ENCODE measurements at regions not wholly inside any gene's neighbourhood (a gene's known extent, or its start where the extent isn't known, plus 50 kb on each side); places are given as distances from the start of the nearest gene placed in this dataset.

- no peak for DNase-seq
- Mint-ChIP-seq H3K36me3 (ENCODE audit: unreplicated experiment) (no peaks in the 10 kb centered on the region), H3K27ac (ENCODE audit: unreplicated experiment) (no peak overlapping the region), H3K9me3 (ENCODE audit: unreplicated experiment) (no peaks in the 10 kb centered on the region), H3K4me3 (ENCODE audit: unreplicated experiment) (no peak overlapping the region), H3K27me3 (ENCODE audit: unreplicated experiment) (peaks cover 2% of the 10 kb centered on the region), H3K4me1 (ENCODE audit: low read depth, unreplicated experiment) (no peaks in the 10 kb centered on the region)
- TF ChIP-seq CTCF (IDR thresholded peaks at IDR 0.05; ENCODE audit: partially characterized antibody, unreplicated experiment): no peak
These were observed 127.5 kb upstream of the CD96 start for GRCh38 chr3:111414531-111414930.

GRCh38 chr3:111415018-111415417 is 127.0 kb upstream of the CD96 start:
- H3K4me3 Mint-ChIP-seq (ENCODE audit: unreplicated experiment): no peak overlapping the region
- H3K27me3 Mint-ChIP-seq (ENCODE audit: unreplicated experiment): peaks cover 2% of the 10 kb centered on the region
- TF ChIP-seq CTCF (IDR thresholded peaks at IDR 0.05; ENCODE audit: partially characterized antibody, unreplicated experiment): no peak
- no peak overlapping the region for H3K27ac Mint-ChIP-seq (ENCODE audit: unreplicated experiment)
- H3K36me3 Mint-ChIP-seq (ENCODE audit: unreplicated experiment): no peaks in the 10 kb centered on the region
- H3K9me3 Mint-ChIP-seq (ENCODE audit: unreplicated experiment): no peaks in the 10 kb centered on the region
- H3K4me1 Mint-ChIP-seq (ENCODE audit: low read depth, unreplicated experiment): no peaks in the 10 kb centered on the region
- DNase-seq: no peak

GRCh38 chr3:111418391-111418790 is 123.6 kb upstream of the CD96 start:
- no peak for DNase-seq
- Mint-ChIP-seq H3K4me1 (ENCODE audit: low read depth, unreplicated experiment) (no peaks in the 10 kb centered on the region), H3K9me3 (ENCODE audit: unreplicated experiment) (no peaks in the 10 kb centered on the region), H3K4me3 (ENCODE audit: unreplicated experiment) (no peak overlapping the region), H3K36me3 (ENCODE audit: unreplicated experiment) (no peaks in the 10 kb centered on the region), H3K27ac (ENCODE audit: unreplicated experiment) (no peak overlapping the region), H3K27me3 (ENCODE audit: unreplicated experiment) (no peaks in the 10 kb centered on the region)
- no peak for TF ChIP-seq CTCF (IDR thresholded peaks at IDR 0.05; ENCODE audit: partially characterized antibody, unreplicated experiment)

- no peaks in the 10 kb centered on the region for H3K9me3 Mint-ChIP-seq (ENCODE audit: unreplicated experiment)
- TF ChIP-seq CTCF (IDR thresholded peaks at IDR 0.05; ENCODE audit: partially characterized antibody, unreplicated experiment): no peak
These were observed 113.7 kb upstream of the CD96 start for GRCh38 chr3:111428301-111428700.

GRCh38 chr3:111434941-111435622 is 106.9 kb upstream of the CD96 start:
- no peak for TF ChIP-seq CTCF (IDR thresholded peaks at IDR 0.05; ENCODE audit: partially characterized antibody, unreplicated experiment)
- Mint-ChIP-seq H3K9me3 (ENCODE audit: unreplicated experiment) (no peaks in the 10 kb centered on the region), H3K4me1 (ENCODE audit: low read depth, unreplicated experiment) (no peaks in the 10 kb centered on the region)

More at GRCh38 chr3:111428301-111428700, 113.7 kb upstream of the CD96 start:
- Mint-ChIP-seq H3K4me1 (ENCODE audit: low read depth, unreplicated experiment) (no peaks in the 10 kb centered on the region), H3K4me3 (ENCODE audit: unreplicated experiment) (no peak overlapping the region), H3K27ac (ENCODE audit: unreplicated experiment) (no peak overlapping the region), H3K36me3 (ENCODE audit: unreplicated experiment) (no peaks in the 10 kb centered on the region), H3K27me3 (ENCODE audit: unreplicated experiment) (no peaks in the 10 kb centered on the region)
- no peak for DNase-seq

More at GRCh38 chr3:111434941-111435622, 106.9 kb upstream of the CD96 start:
- no peak for DNase-seq
- H3K4me3 Mint-ChIP-seq (ENCODE audit: unreplicated experiment): no peak overlapping the region
- no peak overlapping the region for H3K27ac Mint-ChIP-seq (ENCODE audit: unreplicated experiment)
- no peaks in the 10 kb centered on the region for H3K36me3 Mint-ChIP-seq (ENCODE audit: unreplicated experiment)
- no peaks in the 10 kb centered on the region for H3K27me3 Mint-ChIP-seq (ENCODE audit: unreplicated experiment)

All from glutamatergic neuron (in vitro differentiated cells).